GM20000 (cell line): ENCODE measurements at regions not wholly inside any gene's neighbourhood (a gene's known extent, or its start where the extent isn't known, plus 50 kb on each side); places are given as distances from the start of the nearest gene placed in this dataset.
"Not testable (repeated sequence)": the region's sequence is repeated elsewhere in the genome, so short reads cannot be mapped to it uniquely, and the experiment has no call there.

ENCODE experiments used
- DNase-seq: peaks from one replicate; pipeline ENCODE4 v3.0.0; 2012; ENCODE audit warnings: low spot score
- TF ChIP-seq, protein P1 (sequence below): IDR thresholded peaks from 2 replicates; pipeline ENCODE4 v1.5.1; 2012; ENCODE audit warnings: mild to moderate bottlenecking, control low read depth; ENCODE audit errors: extremely low read depth, missing control alignments

DNA sequence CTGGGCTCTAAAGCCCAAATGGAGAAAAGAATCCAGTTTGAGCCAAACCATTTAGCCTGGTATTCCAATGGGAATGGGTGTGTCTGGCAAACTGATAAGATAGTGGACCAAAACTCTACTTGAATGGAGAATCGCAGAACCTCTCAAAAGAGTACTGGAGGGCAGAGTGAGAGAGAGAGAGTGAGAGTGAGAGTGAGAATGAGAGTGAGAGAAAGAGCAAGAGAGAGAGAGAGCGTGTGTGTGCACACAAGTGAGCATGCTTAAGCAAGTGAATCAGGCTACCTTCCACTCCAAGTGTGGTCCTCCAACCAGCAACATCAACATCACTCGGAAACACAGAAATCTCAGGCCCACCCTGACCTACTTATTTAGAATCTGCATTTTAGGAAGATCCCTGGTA, 58.8 kb downstream of the UQCRFS1 start:
- TF ChIP-seq, protein P1, sequence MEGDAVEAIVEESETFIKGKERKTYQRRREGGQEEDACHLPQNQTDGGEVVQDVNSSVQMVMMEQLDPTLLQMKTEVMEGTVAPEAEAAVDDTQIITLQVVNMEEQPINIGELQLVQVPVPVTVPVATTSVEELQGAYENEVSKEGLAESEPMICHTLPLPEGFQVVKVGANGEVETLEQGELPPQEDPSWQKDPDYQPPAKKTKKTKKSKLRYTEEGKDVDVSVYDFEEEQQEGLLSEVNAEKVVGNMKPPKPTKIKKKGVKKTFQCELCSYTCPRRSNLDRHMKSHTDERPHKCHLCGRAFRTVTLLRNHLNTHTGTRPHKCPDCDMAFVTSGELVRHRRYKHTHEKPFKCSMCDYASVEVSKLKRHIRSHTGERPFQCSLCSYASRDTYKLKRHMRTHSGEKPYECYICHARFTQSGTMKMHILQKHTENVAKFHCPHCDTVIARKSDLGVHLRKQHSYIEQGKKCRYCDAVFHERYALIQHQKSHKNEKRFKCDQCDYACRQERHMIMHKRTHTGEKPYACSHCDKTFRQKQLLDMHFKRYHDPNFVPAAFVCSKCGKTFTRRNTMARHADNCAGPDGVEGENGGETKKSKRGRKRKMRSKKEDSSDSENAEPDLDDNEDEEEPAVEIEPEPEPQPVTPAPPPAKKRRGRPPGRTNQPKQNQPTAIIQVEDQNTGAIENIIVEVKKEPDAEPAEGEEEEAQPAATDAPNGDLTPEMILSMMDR: no peak
- no peak for DNase-seq

- no peak for DNase-seq
Observed at GRCh38 chr19:29145756-29146155, 67.2 kb downstream of the UQCRFS1 start.

DNA sequence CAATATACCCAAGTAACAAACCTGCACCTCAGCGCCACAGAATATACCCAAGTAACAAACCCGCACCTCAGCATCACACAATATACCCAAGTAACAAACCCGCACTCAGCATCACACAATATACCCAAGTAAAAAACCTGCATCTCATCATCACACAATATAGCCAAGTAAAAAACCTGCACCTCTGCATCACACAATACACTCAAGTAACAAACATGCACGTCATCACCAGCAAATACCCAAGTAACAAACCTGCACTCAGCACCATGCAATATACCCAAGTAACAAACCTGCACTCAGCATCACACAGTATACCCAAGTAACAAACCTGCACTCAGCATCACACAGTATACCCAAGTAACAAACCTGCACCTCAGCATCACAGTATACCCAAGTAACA, 69.8 kb downstream of the UQCRFS1 start:
- TF ChIP-seq, protein P1: no peak
- DNase-seq: no peak

More at GRCh38 chr19:29145756-29146155, 67.2 kb downstream of the UQCRFS1 start:
- TF ChIP-seq, protein P1: no peak

- TF ChIP-seq, protein P1: no peak
- DNase-seq: no peak
Observed at GRCh38 chr19:29139227-29139626, 73.7 kb downstream of the UQCRFS1 start.

- DNase-seq: not testable (repeated sequence)
Observed at GRCh38 chr19:29138206-29138605, 74.7 kb downstream of the UQCRFS1 start.

DNA sequence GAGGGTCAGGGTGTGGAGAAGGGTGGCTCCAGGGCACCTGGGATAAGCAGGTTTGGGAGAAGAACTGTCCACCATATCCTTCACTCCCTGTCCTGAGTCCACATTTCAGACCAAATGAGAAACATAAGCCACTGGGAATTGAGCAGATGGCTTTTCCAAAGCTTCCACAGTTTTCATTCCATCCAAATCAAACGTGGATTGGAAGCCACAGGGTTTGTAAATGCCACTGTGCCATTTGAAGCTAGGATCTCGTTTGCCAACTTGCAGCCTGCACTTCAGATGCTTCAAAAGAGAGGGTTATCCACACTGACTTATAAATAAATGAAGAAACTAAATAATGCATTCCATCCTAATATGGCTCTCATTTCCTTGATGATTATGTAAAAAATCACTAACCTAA, 81.5 kb downstream of the UQCRFS1 start:
- TF ChIP-seq, protein P1: no peak

GRCh38 chr19:29129148-29129547, 83.8 kb downstream of the UQCRFS1 start:
- TF ChIP-seq, protein P1: no peak
- no peak for DNase-seq

More for the DNA sequence above, 81.5 kb downstream of the UQCRFS1 start:
- no peak for DNase-seq

GRCh38 chr19:29128203-29128602, 84.7 kb downstream of the UQCRFS1 start:
- TF ChIP-seq, protein P1: no peak
- DNase-seq: no peak
